ENCODE measurements at regions not wholly inside any gene's neighbourhood (a gene's known extent, or its start where the extent isn't known, plus 50 kb on each side); places are given as distances from the start of the nearest gene placed in this dataset.

DNA sequence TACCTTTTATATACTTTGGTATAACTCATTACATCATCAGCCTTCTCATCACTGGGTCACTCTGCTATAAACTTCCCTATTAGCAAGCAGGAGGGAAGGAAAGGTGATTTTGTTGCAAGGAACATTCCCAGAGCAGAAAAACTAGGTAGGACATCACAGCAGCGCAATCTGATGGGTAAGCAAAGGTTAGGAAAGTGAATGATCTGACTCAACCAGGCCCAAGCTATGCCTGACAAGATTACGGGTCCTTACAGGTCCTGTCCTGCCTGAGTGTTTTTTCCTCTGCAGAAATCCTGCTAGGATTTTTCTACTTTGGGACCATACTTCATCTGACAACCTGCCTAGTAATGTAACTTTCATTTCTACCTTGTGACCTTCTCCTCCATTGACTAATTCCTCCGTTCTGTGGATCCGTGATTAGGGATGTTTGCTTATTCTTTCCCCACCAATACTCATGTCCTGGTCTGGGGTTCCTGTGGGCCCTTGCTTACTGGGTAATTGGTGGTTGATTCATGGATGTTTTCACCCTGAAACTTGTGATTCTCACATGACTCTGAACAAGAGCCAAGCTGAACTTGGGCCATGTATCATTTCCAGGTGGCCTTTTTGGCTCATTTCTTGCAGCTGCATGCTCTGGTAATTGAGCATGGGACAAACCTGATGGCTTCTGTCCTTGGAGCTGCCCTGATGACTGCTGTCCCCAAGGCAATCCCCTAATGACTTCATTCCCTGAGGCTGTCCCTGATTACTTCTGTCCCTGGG, 111.9 kb upstream of the KIT start:
- TF ChIP-seq, protein P1, sequence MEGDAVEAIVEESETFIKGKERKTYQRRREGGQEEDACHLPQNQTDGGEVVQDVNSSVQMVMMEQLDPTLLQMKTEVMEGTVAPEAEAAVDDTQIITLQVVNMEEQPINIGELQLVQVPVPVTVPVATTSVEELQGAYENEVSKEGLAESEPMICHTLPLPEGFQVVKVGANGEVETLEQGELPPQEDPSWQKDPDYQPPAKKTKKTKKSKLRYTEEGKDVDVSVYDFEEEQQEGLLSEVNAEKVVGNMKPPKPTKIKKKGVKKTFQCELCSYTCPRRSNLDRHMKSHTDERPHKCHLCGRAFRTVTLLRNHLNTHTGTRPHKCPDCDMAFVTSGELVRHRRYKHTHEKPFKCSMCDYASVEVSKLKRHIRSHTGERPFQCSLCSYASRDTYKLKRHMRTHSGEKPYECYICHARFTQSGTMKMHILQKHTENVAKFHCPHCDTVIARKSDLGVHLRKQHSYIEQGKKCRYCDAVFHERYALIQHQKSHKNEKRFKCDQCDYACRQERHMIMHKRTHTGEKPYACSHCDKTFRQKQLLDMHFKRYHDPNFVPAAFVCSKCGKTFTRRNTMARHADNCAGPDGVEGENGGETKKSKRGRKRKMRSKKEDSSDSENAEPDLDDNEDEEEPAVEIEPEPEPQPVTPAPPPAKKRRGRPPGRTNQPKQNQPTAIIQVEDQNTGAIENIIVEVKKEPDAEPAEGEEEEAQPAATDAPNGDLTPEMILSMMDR (IDR thresholded peaks at IDR 0.05) = no peak
- no peak for TF ChIP-seq POLR2A (IDR thresholded peaks at IDR 0.05)
